ENCODE measurements at regions not wholly inside any gene's neighbourhood (a gene's known extent, or its start where the extent isn't known, plus 50 kb on each side); places are given as distances from the start of the nearest gene placed in this dataset.

- no peak for DNase-seq (ENCODE audit: low spot score)
- no peaks in the 10 kb centered on the region for H3K27me3 Mint-ChIP-seq (ENCODE audit: low read depth)
- POLR2A ChIA-PET = no interaction called here
- H3K27ac Mint-ChIP-seq = no peak overlapping the region
- no peaks in the 10 kb centered on the region for H3K36me3 Mint-ChIP-seq
- no peaks in the 10 kb centered on the region for H3K9me3 Mint-ChIP-seq
- TF ChIP-seq NR1H2 (CRISPR knock-in tag; IDR thresholded peaks at IDR 0.05) (no peak), CREM (CRISPR knock-in tag; IDR thresholded peaks at IDR 0.05) (no peak), FOXK1 (CRISPR knock-in tag; IDR thresholded peaks at IDR 0.05) (no peak), HMGXB4 (CRISPR knock-in tag; IDR thresholded peaks at IDR 0.05) (no peak), NR2C2 (CRISPR knock-in tag; IDR thresholded peaks at IDR 0.05) (no peak)
- CTCF ChIA-PET = no interaction called here
- H3K4me3 Mint-ChIP-seq = no peak overlapping the region
- no peak for ATAC-seq
- peaks cover 13% of the 10 kb centered on the region for H3K4me1 Mint-ChIP-seq
These were observed 118.9 kb downstream of the SUDS3 start for GRCh38 chr12:118495296-118495695.

- H3K4me3 Mint-ChIP-seq = no peak overlapping the region
- no peak for ATAC-seq
- H3K36me3 Mint-ChIP-seq = no peaks in the 10 kb centered on the region
- ChIA-PET POLR2A (interaction anchor here (0.6 kb wide), 1 partner anchor 388 kb away, joined by 3 read pairs; no protein-coding TSS in a partner anchor), CTCF (no interaction called here)
- TF ChIP-seq, protein P1, sequence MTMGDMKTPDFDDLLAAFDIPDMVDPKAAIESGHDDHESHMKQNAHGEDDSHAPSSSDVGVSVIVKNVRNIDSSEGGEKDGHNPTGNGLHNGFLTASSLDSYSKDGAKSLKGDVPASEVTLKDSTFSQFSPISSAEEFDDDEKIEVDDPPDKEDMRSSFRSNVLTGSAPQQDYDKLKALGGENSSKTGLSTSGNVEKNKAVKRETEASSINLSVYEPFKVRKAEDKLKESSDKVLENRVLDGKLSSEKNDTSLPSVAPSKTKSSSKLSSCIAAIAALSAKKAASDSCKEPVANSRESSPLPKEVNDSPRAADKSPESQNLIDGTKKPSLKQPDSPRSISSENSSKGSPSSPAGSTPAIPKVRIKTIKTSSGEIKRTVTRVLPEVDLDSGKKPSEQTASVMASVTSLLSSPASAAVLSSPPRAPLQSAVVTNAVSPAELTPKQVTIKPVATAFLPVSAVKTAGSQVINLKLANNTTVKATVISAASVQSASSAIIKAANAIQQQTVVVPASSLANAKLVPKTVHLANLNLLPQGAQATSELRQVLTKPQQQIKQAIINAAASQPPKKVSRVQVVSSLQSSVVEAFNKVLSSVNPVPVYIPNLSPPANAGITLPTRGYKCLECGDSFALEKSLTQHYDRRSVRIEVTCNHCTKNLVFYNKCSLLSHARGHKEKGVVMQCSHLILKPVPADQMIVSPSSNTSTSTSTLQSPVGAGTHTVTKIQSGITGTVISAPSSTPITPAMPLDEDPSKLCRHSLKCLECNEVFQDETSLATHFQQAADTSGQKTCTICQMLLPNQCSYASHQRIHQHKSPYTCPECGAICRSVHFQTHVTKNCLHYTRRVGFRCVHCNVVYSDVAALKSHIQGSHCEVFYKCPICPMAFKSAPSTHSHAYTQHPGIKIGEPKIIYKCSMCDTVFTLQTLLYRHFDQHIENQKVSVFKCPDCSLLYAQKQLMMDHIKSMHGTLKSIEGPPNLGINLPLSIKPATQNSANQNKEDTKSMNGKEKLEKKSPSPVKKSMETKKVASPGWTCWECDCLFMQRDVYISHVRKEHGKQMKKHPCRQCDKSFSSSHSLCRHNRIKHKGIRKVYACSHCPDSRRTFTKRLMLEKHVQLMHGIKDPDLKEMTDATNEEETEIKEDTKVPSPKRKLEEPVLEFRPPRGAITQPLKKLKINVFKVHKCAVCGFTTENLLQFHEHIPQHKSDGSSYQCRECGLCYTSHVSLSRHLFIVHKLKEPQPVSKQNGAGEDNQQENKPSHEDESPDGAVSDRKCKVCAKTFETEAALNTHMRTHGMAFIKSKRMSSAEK (CRISPR knock-in tag; IDR thresholded peaks at IDR 0.05; ENCODE audit: borderline replicate concordance) = no peak
- no peaks in the 10 kb centered on the region for H3K27me3 Mint-ChIP-seq (ENCODE audit: low read depth)
- no peak for DNase-seq (ENCODE audit: low spot score)
- no peak overlapping the region for H3K27ac Mint-ChIP-seq
- peaks cover 12% of the 10 kb centered on the region for H3K4me1 Mint-ChIP-seq
- no peaks in the 10 kb centered on the region for H3K9me3 Mint-ChIP-seq
These were observed 121.8 kb downstream of the SUDS3 start for GRCh38 chr12:118498171-118498570.

GRCh38 chr12:118500299-118500698, 123.9 kb downstream of the SUDS3 start:
- Mint-ChIP-seq H3K4me3 (no peak overlapping the region), H3K4me1 (peaks cover 4% of the 10 kb centered on the region; the same call in 1 of the 2 replicates), H3K9me3 (0 out of 2 replicates have a peak, but pooled peaks cover 3% of the 10 kb centered on the region), H3K27me3 (ENCODE audit: low read depth) (no peaks in the 10 kb centered on the region), H3K27ac (no peak overlapping the region), H3K36me3 (no peaks in the 10 kb centered on the region)
- no peak for ATAC-seq
- no peak for DNase-seq (ENCODE audit: low spot score)
- TF ChIP-seq RORB (CRISPR knock-in tag; IDR thresholded peaks at IDR 0.05) (no peak), GABPB1 (CRISPR knock-in tag; IDR thresholded peaks at IDR 0.05) (no peak), IRF1 (CRISPR knock-in tag; IDR thresholded peaks at IDR 0.05) (no peak)
- ChIA-PET POLR2A (no interaction called here), CTCF (no interaction called here)

- H3K27ac Mint-ChIP-seq = no peak overlapping the region
- H3K9me3 Mint-ChIP-seq = 0 out of 2 replicates have a peak, but pooled peaks cover 3% of the 10 kb centered on the region
- DNase-seq (ENCODE audit: low spot score) (no peak), ATAC-seq (no peak)
- no peaks in the 10 kb centered on the region for H3K27me3 Mint-ChIP-seq (ENCODE audit: low read depth)
- ChIA-PET POLR2A (no interaction called here), CTCF (no interaction called here)
- no peaks in the 10 kb centered on the region for H3K36me3 Mint-ChIP-seq
- peak; percentile 92 for TF ChIP-seq ZNF121 (CRISPR knock-in tag; IDR thresholded peaks at IDR 0.05)
- TF ChIP-seq OVOL2 (CRISPR knock-in tag; IDR thresholded peaks at IDR 0.05; ENCODE audit: borderline replicate concordance) = no peak
- peaks cover 4% of the 10 kb centered on the region; the same call in 1 of the 2 replicates for H3K4me1 Mint-ChIP-seq
- H3K4me3 Mint-ChIP-seq = no peak overlapping the region
These were observed 125.1 kb downstream of the SUDS3 start for GRCh38 chr12:118501489-118501888.
